Neural progenitor cell (in vitro differentiated cells): ENCODE measurements at regions not wholly inside any gene's neighbourhood (a gene's known extent, or its start where the extent isn't known, plus 50 kb on each side); places are given as distances from the start of the nearest gene placed in this dataset.
"Not testable (repeated sequence)": the region's sequence is repeated elsewhere in the genome, so short reads cannot be mapped to it uniquely, and the experiment has no call there.

Experiments used
- CTCF ChIP-seq: fragments of 200-600 bp; sonication (generic); IDR thresholded peaks from 2 replicates; pipeline ENCODE4 v1.5.1; 2017; ENCODE audit warnings: antibody characterized with exemption, mild to moderate bottlenecking
- EZH2 ChIP-seq: fragments of 200-600 bp; sonication (generic); IDR thresholded peaks from 2 replicates; pipeline ENCODE4 v1.6.1; 2017; ENCODE audit warnings: antibody characterized with exemption, mild to moderate bottlenecking, moderate library complexity

DNA sequence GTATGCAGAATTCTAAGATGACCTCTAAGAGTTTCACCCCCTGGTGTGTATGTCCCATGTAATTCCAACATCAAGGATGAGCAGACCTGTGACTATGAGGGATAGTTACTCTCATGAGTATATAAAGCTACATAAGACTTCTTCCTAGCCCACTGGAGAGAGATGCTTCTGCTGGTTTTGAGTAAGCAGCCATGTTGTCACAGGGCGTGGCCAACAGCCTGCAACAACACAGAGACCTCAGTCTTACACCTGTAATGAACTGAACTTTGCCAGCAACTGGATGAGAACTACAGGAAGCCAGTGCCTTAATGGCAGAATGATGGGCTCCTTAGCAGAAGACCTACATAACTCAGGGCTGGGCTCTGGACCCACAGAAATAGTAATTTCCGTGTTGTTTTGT lies 120.9 kb downstream of the GOLGA6L6 start:
- not testable (repeated sequence) for TF ChIP-seq CTCF, EZH2
